ENCODE measurements at regions not wholly inside any gene's neighbourhood (a gene's known extent, or its start where the extent isn't known, plus 50 kb on each side); places are given as distances from the start of the nearest gene placed in this dataset.

DNA sequence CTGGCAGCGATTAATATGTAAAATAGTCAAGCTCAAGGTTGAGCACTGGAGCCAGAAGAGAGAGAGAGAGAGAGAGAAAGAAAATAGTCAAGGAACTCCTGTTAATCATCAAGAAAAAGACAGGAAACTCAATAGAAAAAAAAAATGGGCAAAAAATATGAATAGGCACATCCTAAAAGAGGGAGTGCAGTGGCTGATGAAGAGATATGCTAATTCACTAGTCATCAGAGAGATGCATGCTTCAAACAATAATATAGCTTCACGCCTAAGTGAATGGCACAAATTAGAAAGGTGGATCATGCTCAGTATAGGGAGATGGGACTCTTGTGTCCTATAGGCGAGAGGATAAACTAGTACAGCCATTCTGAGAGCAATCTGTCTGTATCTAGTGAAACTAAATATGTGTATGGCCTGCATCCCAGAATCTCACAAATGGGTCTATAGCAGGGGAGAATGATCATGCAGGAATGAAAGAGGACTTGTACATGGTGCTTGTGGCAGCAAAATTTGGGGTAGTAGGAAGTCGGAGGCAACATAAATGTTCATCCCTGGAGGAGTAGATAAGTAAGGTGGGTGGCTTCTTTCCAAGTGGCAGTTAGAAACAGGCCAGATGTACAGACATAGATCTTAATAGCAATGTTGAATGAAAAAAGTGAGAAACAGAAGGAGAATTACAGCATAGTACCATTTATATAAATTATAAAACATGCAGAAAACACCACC, 176.8 kb downstream of the VEGFA start (continued):
- TF ChIP-seq SIX5 (IDR thresholded peaks at IDR 0.05; ENCODE audit: borderline replicate concordance in 1 of 2, insufficient read depth in 1 of 2, low read depth in 1 of 2, low read length in 2 of 2): no peak
- no peak for TF ChIP-seq ZNF696 (CRISPR knock-in tag; conservative IDR thresholded peaks at IDR 0.05)
- TF ChIP-seq USF1 (CRISPR knock-in tag; IDR thresholded peaks at IDR 0.05): no peak
- TF ChIP-seq POLR2B (IDR thresholded peaks at IDR 0.05; ENCODE audit: low read depth, partially characterized antibody): no peak
- TF ChIP-seq HES1 (IDR thresholded peaks at IDR 0.05; ENCODE audit: low read depth): no peak
- peak; percentile 18; the same call in 1 of the 2 replicates for TF ChIP-seq ZBTB9 (CRISPR knock-in tag; IDR thresholded peaks at IDR 0.05)
- TF ChIP-seq KLF6 (CRISPR knock-in tag; IDR thresholded peaks at IDR 0.05; ENCODE audit: borderline replicate concordance): no peak; the same call in 1 of the 2 replicates
- no peak for TF ChIP-seq TFAP4 (CRISPR knock-in tag; IDR thresholded peaks at IDR 0.05; ENCODE audit: borderline replicate concordance)
- TF ChIP-seq ZBTB8A (IDR thresholded peaks at IDR 0.05; ENCODE audit: partially characterized antibody): no peak
- peak; percentile 61; the same call in 1 of the 2 replicates for TF ChIP-seq NCOA1 (IDR thresholded peaks at IDR 0.05; ENCODE audit: low read depth)
- TF ChIP-seq TRIM28 (IDR thresholded peaks at IDR 0.05): peak; percentile 92; the same call in 1 of the 2 replicates
- peak; percentile 86 for TF ChIP-seq TCF3 (CRISPR knock-in tag; IDR thresholded peaks at IDR 0.05)
- no peak for TF ChIP-seq RHOXF2B (CRISPR knock-in tag; conservative IDR thresholded peaks at IDR 0.05)
- 0 out of 2 replicates have a peak, but pooled peaks have one; percentile 1 for TF ChIP-seq MAFF (IDR thresholded peaks at IDR 0.05; ENCODE audit: low read length)
- TF ChIP-seq FIP1L1 (IDR thresholded peaks at IDR 0.05; ENCODE audit: low read depth, low read length, poor library complexity, severe bottlenecking): no peak
- TF ChIP-seq L3MBTL2 (IDR thresholded peaks at IDR 0.05): peak; percentile 76
- TF ChIP-seq STAT5A (IDR thresholded peaks at IDR 0.05; ENCODE audit: borderline replicate concordance, low read length): peak; percentile 53; the same call in 1 of the 2 replicates
- TF ChIP-seq, protein P1, sequence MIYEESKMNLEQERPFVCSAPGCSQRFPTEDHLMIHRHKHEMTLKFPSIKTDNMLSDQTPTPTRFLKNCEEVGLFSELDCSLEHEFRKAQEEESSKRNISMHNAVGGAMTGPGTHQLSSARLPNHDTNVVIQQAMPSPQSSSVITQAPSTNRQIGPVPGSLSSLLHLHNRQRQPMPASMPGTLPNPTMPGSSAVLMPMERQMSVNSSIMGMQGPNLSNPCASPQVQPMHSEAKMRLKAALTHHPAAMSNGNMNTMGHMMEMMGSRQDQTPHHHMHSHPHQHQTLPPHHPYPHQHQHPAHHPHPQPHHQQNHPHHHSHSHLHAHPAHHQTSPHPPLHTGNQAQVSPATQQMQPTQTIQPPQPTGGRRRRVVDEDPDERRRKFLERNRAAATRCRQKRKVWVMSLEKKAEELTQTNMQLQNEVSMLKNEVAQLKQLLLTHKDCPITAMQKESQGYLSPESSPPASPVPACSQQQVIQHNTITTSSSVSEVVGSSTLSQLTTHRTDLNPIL (CRISPR knock-in tag; IDR thresholded peaks at IDR 0.05): no peak
- peak; percentile 40; the same call in 1 of the 2 replicates for TF ChIP-seq ZNF316 (IDR thresholded peaks at IDR 0.05)

Measured in K562 (cell line).